DOHH2 (cell line): ENCODE measurements at regions not wholly inside any gene's neighbourhood (a gene's known extent, or its start where the extent isn't known, plus 50 kb on each side); places are given as distances from the start of the nearest gene placed in this dataset.

Experiments
- H3F3A ChIP-seq: fragments of 200-600 bp; sonication (generic), shearing (Covaris generic); 2 replicates; pipeline ENCODE4 v1.6.0; 2016; ENCODE audit warnings: antibody characterized with exemption, mild to moderate bottlenecking; ENCODE audit not compliant: control insufficient read depth, insufficient read depth
- H3K27ac ChIP-seq: fragments of 200-600 bp; sonication (generic); 2 replicates; pipeline ENCODE4 v1.5.1; 2014; ENCODE audit warnings: low read depth, mild to moderate bottlenecking, low read length, moderate library complexity
- H3K27me3 ChIP-seq: fragments of 200-600 bp; sonication (generic); 2 replicates; pipeline ENCODE4 v1.6.1; 2014; ENCODE audit warnings: mild to moderate bottlenecking, low read length, mixed read lengths; ENCODE audit not compliant: control insufficient read depth
- H3K36me3 ChIP-seq: fragments of 200-600 bp; sonication (generic); 2 replicates; pipeline ENCODE4 v1.6.1; 2014; ENCODE audit warnings: mild to moderate bottlenecking, low read length, moderate library complexity, mixed read lengths; ENCODE audit not compliant: control insufficient read depth
- H3K4me1 ChIP-seq: fragments of 200-600 bp; sonication (generic); 2 replicates; pipeline ENCODE4 v1.6.1; 2014; ENCODE audit warnings: mild to moderate bottlenecking, low read length, mixed read lengths; ENCODE audit not compliant: control insufficient read depth
- H3K4me2 ChIP-seq: fragments of 200-600 bp; sonication (generic); 2 replicates; pipeline ENCODE4 v1.6.0; 2014; ENCODE audit warnings: mild to moderate bottlenecking, low read length, moderate library complexity
- H3K4me3 ChIP-seq: fragments of 200-600 bp; sonication (generic); 2 replicates; pipeline ENCODE4 v1.5.1; 2014; ENCODE audit warnings: mild to moderate bottlenecking, low read length, mixed read lengths
- H3K79me2 ChIP-seq: fragments of 200-600 bp; sonication (generic); 2 replicates; pipeline ENCODE4 v1.6.1; 2014; ENCODE audit warnings: mild to moderate bottlenecking, low read length, mixed read lengths; ENCODE audit not compliant: control insufficient read depth
- H3K9me2 ChIP-seq: fragments of 200-600 bp; sonication (generic); replicated peaks from 2 replicates; pipeline ENCODE4 v1.6.1; 2014; ENCODE audit warnings: mild to moderate bottlenecking, low read length, mixed read lengths; ENCODE audit not compliant: control insufficient read depth
- H3K9me3 ChIP-seq: fragments of 200-600 bp; sonication (generic); 2 replicates; pipeline ENCODE4 v1.6.1; 2014; ENCODE audit warnings: antibody characterized with exemption, low read length, mixed read lengths; ENCODE audit not compliant: control insufficient read depth, insufficient read depth
- H4K20me1 ChIP-seq: fragments of 200-600 bp; sonication (generic); 2 replicates; pipeline ENCODE4 v1.6.0; 2014; ENCODE audit warnings: low read depth, mild to moderate bottlenecking, antibody characterized with exemption, low read length, moderate library complexity; ENCODE audit not compliant: control insufficient read depth, insufficient read depth
- CTCF ChIP-seq: fragments of 200-600 bp; sonication (generic); IDR thresholded peaks from one replicate; pipeline ENCODE4 v1.5.1; 2014; ENCODE audit warnings: antibody characterized with exemption, mild to moderate bottlenecking, low read depth, low read length; ENCODE audit not compliant: poor library complexity, severe bottlenecking
- EZH2phosphoT487 ChIP-seq: fragments of 200-600 bp; sonication (generic); IDR thresholded peaks from 2 replicates; pipeline ENCODE4 v1.6.1; 2017; ENCODE audit warnings: borderline replicate concordance, mild to moderate bottlenecking, antibody characterized with exemption, low read length, moderate library complexity, mixed read lengths

- no peak for TF ChIP-seq CTCF
- no peak for TF ChIP-seq EZH2phosphoT487
- Histone ChIP-seq H3K4me2 (no peak overlapping the region), H3K9me2 (no peaks in the 10 kb centered on the region), H3K36me3 (no peaks in the 10 kb centered on the region), H3K4me3 (no peak overlapping the region), H3K79me2 (no peaks in the 10 kb centered on the region), H4K20me1 (no peaks in the 10 kb centered on the region), H3K4me1 (no peaks in the 10 kb centered on the region), H3K27me3 (no peaks in the 10 kb centered on the region), H3K9me3 (no peaks in the 10 kb centered on the region), H3F3A (no peaks in the 10 kb centered on the region), H3K27ac (no peak overlapping the region)
Measured at GRCh38 chr6:9796827-9797226, 618.0 kb downstream of the TFAP2A start.

- Histone ChIP-seq H4K20me1 (no peaks in the 10 kb centered on the region), H3K4me3 (no peak overlapping the region), H3K79me2 (no peaks in the 10 kb centered on the region), H3K36me3 (no peaks in the 10 kb centered on the region), H3K27ac (no peak overlapping the region), H3K4me1 (no peaks in the 10 kb centered on the region), H3F3A (no peaks in the 10 kb centered on the region), H3K27me3 (no peaks in the 10 kb centered on the region), H3K9me3 (no peaks in the 10 kb centered on the region), H3K9me2 (no peaks in the 10 kb centered on the region), H3K4me2 (no peak overlapping the region)
- TF ChIP-seq EZH2phosphoT487 (no peak), CTCF (no peak)
Measured at GRCh38 chr6:9795880-9796279, 619.0 kb downstream of the TFAP2A start.

- H3K79me2 ChIP-seq, result no peaks in the 10 kb centered on the region
- no peak overlapping the region for H3K27ac ChIP-seq
- H3K27me3 ChIP-seq, result no peaks in the 10 kb centered on the region
- H3F3A ChIP-seq, result no peaks in the 10 kb centered on the region
- H3K4me2 ChIP-seq, result no peak overlapping the region
- H3K4me3 ChIP-seq, result no peak overlapping the region
- H4K20me1 ChIP-seq, result no peaks in the 10 kb centered on the region
- H3K36me3 ChIP-seq, result no peaks in the 10 kb centered on the region
- H3K9me3 ChIP-seq, result no peaks in the 10 kb centered on the region
- no peak for TF ChIP-seq EZH2phosphoT487
- TF ChIP-seq CTCF, result no peak
- H3K9me2 ChIP-seq, result no peaks in the 10 kb centered on the region
- H3K4me1 ChIP-seq, result no peaks in the 10 kb centered on the region
Measured at GRCh38 chr6:9789201-9789600, 625.7 kb downstream of the TFAP2A start.

- TF ChIP-seq CTCF (no peak), EZH2phosphoT487 (no peak)
- Histone ChIP-seq H3K9me3 (no peaks in the 10 kb centered on the region), H3K4me1 (no peaks in the 10 kb centered on the region), H3K4me3 (no peak overlapping the region), H3K9me2 (no peaks in the 10 kb centered on the region), H3K36me3 (no peaks in the 10 kb centered on the region), H3F3A (no peaks in the 10 kb centered on the region), H3K27ac (no peak overlapping the region), H3K27me3 (no peaks in the 10 kb centered on the region), H4K20me1 (no peaks in the 10 kb centered on the region), H3K4me2 (no peak overlapping the region), H3K79me2 (no peaks in the 10 kb centered on the region)
Measured at GRCh38 chr6:9784786-9785185, 630.1 kb downstream of the TFAP2A start.
